Lower leg skin (tissue), 4 donors: ENCODE measurements at regions not wholly inside any gene's neighbourhood (a gene's known extent, or its start where the extent isn't known, plus 50 kb on each side); places are given as distances from the start of the nearest gene placed in this dataset.

ENCODE experiments used
- DNase-seq, 2 donors: peaks; one replicate each; pipeline ENCODE4 v3.0.0-alpha.2; 2019; ENCODE audit warnings: low spot score in 2 of 2
- H3K4me3 ChIP-seq: fragments of 200-600 bp; sonication (generic); 2 replicates; pipeline ENCODE4 v1.5.1; 2017; ENCODE audit warnings: mild to moderate bottlenecking, low read depth; ENCODE audit not compliant: poor library complexity, severe bottlenecking
- CTCF ChIP-seq, 3 donors: fragments of 450-650 bp; IDR thresholded peaks; one replicate each; pipeline ENCODE4 v1.5.1; 2016; ENCODE audit warnings: antibody characterized with exemption in 3 of 3, mild to moderate bottlenecking in 3 of 3, moderate library complexity in 2 of 3
- POLR2A ChIP-seq, 2 donors: fragments of 450-650 bp; IDR thresholded peaks; one replicate each; pipeline ENCODE4 v1.6.1; 2016 to 2017; ENCODE audit warnings: antibody characterized with exemption in 2 of 2, mild to moderate bottlenecking in 1 of 2, moderate library complexity in 1 of 2
- WGBS, 2 donors: methylation state at CpG; one replicate each; pipeline ENCODE4 v1.1.5; 2018; 5-methylcytosine and 5-hydroxymethylcytosine counted together
- intact Hi-C: fragments of 100-400 bp; cut with DNase I; formaldehyde crosslinking; loops from one replicate; pipeline ENCODE4 v1.15.0; 2023; ENCODE audit warnings: low total_unique reads

DNA sequence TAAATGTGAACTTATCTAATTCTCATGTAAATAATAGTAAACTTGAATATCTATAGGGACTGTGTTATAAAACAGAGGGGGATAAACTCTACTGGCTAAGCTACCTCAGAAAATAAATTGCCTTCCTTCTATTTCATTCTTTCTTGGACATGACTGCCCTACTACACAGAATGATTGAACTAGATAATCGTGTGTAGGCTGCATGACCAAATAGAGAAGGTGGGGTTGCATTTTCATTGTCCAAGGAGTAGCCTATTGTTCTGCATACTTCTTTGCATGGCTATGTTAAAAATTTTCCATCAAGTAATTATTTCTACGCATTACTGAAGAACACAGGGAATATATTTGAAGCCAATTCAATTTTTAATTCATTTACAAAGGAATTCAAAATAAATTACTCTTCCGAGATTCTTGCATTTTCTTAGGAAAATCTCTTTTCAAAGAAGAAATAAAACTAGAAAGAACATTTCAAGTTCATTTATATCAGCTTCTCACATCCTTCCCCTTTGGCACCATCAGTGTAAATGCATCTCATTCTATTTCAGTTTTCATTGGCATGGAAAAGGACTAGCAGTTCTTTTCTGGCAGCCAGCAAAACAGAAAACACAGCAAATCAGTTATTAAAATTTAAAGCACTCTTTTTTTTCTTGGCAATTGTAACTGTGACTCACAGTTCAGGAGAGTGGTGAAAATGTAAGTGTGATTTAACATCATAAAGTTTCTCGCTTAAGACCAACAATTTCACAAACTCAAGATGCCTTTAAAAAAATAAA lies 714.7 kb downstream of the NCAM2 start:
- TF ChIP-seq POLR2A (IDR thresholded peaks at IDR 0.05) (no peak), CTCF (IDR thresholded peaks at IDR 0.05) (no peak)
- no peak overlapping the region for H3K4me3 ChIP-seq
- intact Hi-C loops, result no loop called here
- 30 to 37% methylated on average over 4 of the region's 4 CpGs for WGBS, 2 donors
- DNase-seq, result no peak

DNA sequence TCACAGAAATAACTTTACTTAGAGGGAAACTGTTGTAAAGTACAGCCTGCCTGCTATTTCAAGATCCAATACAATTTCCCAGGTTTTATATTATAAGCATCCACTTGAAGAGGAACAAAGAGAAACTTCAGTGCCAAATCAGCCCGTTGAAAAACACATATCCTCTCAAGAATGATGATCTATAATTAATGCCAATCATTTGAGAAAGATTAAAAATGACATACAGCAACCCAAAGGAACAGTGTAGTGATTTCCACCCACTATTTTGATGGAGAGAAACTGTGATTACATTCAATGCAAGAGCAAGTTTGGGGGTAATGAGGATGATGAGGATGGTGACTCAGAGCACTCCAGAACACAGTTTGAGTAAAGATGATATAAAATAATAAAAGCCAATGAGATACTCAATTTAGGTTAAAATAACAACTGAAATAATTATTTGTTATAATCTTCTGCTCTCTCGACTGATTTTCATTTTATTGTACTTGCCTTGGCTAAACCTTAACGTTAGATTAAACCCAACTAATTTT lies 715.5 kb downstream of the NCAM2 start:
- intact Hi-C loops, result no loop called here
- no peak overlapping the region for H3K4me3 ChIP-seq
- no peak for TF ChIP-seq CTCF (IDR thresholded peaks at IDR 0.05)
- no peak for TF ChIP-seq POLR2A (IDR thresholded peaks at IDR 0.05)
- WGBS, 2 donors, result 54 to 61% methylated on average over 3 of the region's 3 CpGs
- no peak for DNase-seq

GRCh38 chr21:21714426-21714825 lies 716.2 kb downstream of the NCAM2 start:
- H3K4me3 ChIP-seq, result no peak overlapping the region
- intact Hi-C loops, result no loop called here
- WGBS, 2 donors, result 63 to 64% methylated on average over 2 of the region's 2 CpGs
- TF ChIP-seq CTCF (IDR thresholded peaks at IDR 0.05) (no peak), POLR2A (IDR thresholded peaks at IDR 0.05) (no peak)
- DNase-seq, result no peak

- 90 to 91% methylated on average over 7 of the region's 7 CpGs for WGBS, 2 donors
- DNase-seq, result no peak
- intact Hi-C loops, result no loop called here
- TF ChIP-seq POLR2A (IDR thresholded peaks at IDR 0.05) (no peak), CTCF (IDR thresholded peaks at IDR 0.05) (no peak)
- no peak overlapping the region for H3K4me3 ChIP-seq
These were observed 717.2 kb downstream of the NCAM2 start for GRCh38 chr21:21715266-21715969.

DNA sequence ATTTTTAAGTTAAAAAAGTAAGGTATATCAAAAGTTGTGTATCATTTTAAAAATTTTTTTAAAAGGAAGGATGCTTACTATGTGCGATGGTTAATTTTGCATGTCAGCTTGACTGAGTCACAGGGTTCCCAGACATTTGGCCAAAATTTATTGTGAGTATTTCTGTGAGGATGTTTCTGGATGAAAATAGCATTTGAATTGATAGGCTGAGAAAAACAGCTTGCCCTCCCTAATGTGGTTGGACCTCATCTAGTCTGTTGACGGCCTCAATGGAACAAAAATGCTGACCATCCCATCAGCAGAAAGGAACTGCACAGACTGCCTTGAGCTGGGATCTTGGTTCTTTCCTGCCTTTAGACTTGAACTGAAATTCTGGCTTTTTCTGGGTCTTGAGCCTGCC lies 724.5 kb downstream of the NCAM2 start:
- 94 to 95% methylated on average over 2 of the region's 2 CpGs for WGBS, 2 donors
- no peak for TF ChIP-seq CTCF (IDR thresholded peaks at IDR 0.05)
- no peak for TF ChIP-seq POLR2A (IDR thresholded peaks at IDR 0.05)
- DNase-seq, result no peak
- H3K4me3 ChIP-seq, result no peak overlapping the region
- intact Hi-C loops, result no loop called here
